ENCODE measurements at regions not wholly inside any gene's neighbourhood (a gene's known extent, or its start where the extent isn't known, plus 50 kb on each side); places are given as distances from the start of the nearest gene placed in this dataset.

DNA sequence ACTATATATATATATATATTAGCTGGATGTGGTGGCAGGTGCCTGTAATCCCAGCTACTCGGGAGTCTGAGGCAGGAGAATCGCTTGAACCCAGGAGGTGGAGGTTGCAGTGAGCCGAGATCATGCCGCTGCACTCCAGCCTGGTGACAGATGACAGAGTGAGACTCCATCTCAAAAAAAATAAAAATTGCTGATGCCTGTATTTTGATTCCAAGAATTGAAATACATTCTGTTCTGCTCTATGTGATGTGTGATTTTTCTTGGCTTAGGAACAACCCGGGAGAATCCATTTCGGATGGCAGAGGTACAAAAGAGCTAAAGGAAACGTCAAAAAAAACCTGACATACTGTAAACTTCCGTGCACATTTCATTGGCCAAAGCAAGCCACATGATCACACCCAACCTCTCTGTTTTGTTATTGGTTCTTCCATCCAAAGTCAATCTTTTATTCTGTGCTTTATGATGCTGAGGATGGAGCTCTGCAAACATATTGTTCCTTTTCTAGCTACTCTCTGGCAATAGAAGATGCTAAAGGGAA, 478.1 kb upstream of the MAP2 start:
- Histone ChIP-seq H3K4me2 (ENCODE audit: low read depth, low read length, poor library complexity, severe bottlenecking) (no peak overlapping the region), H3K9ac (ENCODE audit: low read depth, low read length, poor library complexity, severe bottlenecking) (no peak overlapping the region), H4K20me1 (ENCODE audit: insufficient read depth, low read length, poor library complexity, severe bottlenecking) (no peaks in the 10 kb centered on the region), H3K9me2 (replicated peaks; ENCODE audit: low read depth, low read length) (no peaks in the 10 kb centered on the region), H2AFZ (ENCODE audit: low read length) (no peak overlapping the region), H3K27me3 (ENCODE audit: insufficient read depth, low read length, poor library complexity, severe bottlenecking) (no peaks in the 10 kb centered on the region), H3K4me1 (ENCODE audit: insufficient read depth, low read length, poor library complexity, severe bottlenecking) (no peaks in the 10 kb centered on the region), H3K9me3 (ENCODE audit: insufficient read depth, low read depth, low read length) (no peaks in the 10 kb centered on the region), H3K79me2 (ENCODE audit: insufficient read depth, low read length) (no peaks in the 10 kb centered on the region), H3K4me3 (ENCODE audit: low read length, poor library complexity, severe bottlenecking) (no peak overlapping the region), H3K36me3 (ENCODE audit: insufficient read depth, low read length) (no peaks in the 10 kb centered on the region), H3F3A (ENCODE audit: low read depth) (no peaks in the 10 kb centered on the region)
- TF ChIP-seq, protein P1, sequence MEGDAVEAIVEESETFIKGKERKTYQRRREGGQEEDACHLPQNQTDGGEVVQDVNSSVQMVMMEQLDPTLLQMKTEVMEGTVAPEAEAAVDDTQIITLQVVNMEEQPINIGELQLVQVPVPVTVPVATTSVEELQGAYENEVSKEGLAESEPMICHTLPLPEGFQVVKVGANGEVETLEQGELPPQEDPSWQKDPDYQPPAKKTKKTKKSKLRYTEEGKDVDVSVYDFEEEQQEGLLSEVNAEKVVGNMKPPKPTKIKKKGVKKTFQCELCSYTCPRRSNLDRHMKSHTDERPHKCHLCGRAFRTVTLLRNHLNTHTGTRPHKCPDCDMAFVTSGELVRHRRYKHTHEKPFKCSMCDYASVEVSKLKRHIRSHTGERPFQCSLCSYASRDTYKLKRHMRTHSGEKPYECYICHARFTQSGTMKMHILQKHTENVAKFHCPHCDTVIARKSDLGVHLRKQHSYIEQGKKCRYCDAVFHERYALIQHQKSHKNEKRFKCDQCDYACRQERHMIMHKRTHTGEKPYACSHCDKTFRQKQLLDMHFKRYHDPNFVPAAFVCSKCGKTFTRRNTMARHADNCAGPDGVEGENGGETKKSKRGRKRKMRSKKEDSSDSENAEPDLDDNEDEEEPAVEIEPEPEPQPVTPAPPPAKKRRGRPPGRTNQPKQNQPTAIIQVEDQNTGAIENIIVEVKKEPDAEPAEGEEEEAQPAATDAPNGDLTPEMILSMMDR (conservative IDR thresholded peaks at IDR 0.05; ENCODE audit: low read length): no peak
- TF ChIP-seq EZH2phosphoT487 (IDR thresholded peaks at IDR 0.05; ENCODE audit: borderline replicate concordance): no peak

DNA sequence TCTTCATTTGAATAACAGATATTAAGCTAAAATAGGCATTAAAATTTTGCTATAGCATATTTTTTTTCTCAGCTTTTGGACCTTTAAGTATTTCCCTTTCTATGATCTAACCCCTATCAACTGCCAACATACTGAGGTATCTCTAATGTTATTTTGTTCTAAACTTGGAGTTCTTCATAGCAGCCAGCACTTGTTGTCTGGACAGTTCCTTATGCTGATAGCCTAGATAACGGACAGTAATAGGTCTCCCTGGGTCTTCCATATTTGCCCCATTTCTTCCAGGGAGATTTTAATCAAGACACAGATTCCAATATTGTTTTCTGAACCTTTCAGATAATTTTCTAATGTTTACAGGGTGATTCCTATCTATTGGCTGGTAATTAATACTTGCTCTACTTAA, 475.8 kb upstream of the MAP2 start:
- H3K9ac ChIP-seq (ENCODE audit: low read depth, low read length, poor library complexity, severe bottlenecking): no peak overlapping the region
- H3K9me3 ChIP-seq (ENCODE audit: insufficient read depth, low read depth, low read length): no peaks in the 10 kb centered on the region
- no peaks in the 10 kb centered on the region for H3F3A ChIP-seq (ENCODE audit: low read depth)
- no peak overlapping the region for H3K4me3 ChIP-seq (ENCODE audit: low read length, poor library complexity, severe bottlenecking)
- H3K79me2 ChIP-seq (ENCODE audit: insufficient read depth, low read length): no peaks in the 10 kb centered on the region
- no peaks in the 10 kb centered on the region for H3K36me3 ChIP-seq (ENCODE audit: insufficient read depth, low read length)
- no peaks in the 10 kb centered on the region for H3K9me2 ChIP-seq (replicated peaks; ENCODE audit: low read depth, low read length)
- TF ChIP-seq EZH2phosphoT487 (IDR thresholded peaks at IDR 0.05; ENCODE audit: borderline replicate concordance): no peak
- TF ChIP-seq, protein P1 (conservative IDR thresholded peaks at IDR 0.05; ENCODE audit: low read length): no peak
- H3K4me1 ChIP-seq (ENCODE audit: insufficient read depth, low read length, poor library complexity, severe bottlenecking): no peaks in the 10 kb centered on the region
- H3K27me3 ChIP-seq (ENCODE audit: insufficient read depth, low read length, poor library complexity, severe bottlenecking): no peaks in the 10 kb centered on the region
- no peak overlapping the region for H3K4me2 ChIP-seq (ENCODE audit: low read depth, low read length, poor library complexity, severe bottlenecking)
- H4K20me1 ChIP-seq (ENCODE audit: insufficient read depth, low read length, poor library complexity, severe bottlenecking): no peaks in the 10 kb centered on the region
- no peak overlapping the region for H2AFZ ChIP-seq (ENCODE audit: low read length)

DNA sequence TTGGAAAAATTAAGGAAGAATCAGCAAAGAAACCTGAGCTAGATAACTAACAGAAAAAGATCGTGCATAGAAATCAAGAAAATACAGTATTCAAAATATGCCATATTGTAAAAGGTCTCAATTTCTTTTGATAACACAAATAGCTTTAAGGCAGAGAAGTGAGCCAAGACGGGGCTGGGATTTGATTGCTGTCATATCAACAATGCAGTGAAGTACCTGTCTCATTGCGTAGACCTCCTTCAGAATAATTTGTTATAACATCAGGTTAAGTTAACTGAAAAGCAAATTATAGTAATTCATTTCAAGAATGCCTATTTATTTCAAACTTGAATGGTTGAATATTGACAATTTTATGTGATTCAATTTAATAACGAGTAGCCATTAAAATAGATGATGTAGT, 453.8 kb upstream of the MAP2 start:
- H3K4me2 ChIP-seq (ENCODE audit: low read depth, low read length, poor library complexity, severe bottlenecking): no peak overlapping the region
- no peaks in the 10 kb centered on the region for H3K9me2 ChIP-seq (replicated peaks; ENCODE audit: low read depth, low read length)
- no peaks in the 10 kb centered on the region for H3K79me2 ChIP-seq (ENCODE audit: insufficient read depth, low read length)
- no peaks in the 10 kb centered on the region for H3K9me3 ChIP-seq (ENCODE audit: insufficient read depth, low read depth, low read length)
- H3K9ac ChIP-seq (ENCODE audit: low read depth, low read length, poor library complexity, severe bottlenecking): no peak overlapping the region
- no peaks in the 10 kb centered on the region for H3F3A ChIP-seq (ENCODE audit: low read depth)
- H3K4me3 ChIP-seq (ENCODE audit: low read length, poor library complexity, severe bottlenecking): no peak overlapping the region
- no peak for TF ChIP-seq EZH2phosphoT487 (IDR thresholded peaks at IDR 0.05; ENCODE audit: borderline replicate concordance)
- TF ChIP-seq, protein P1 (conservative IDR thresholded peaks at IDR 0.05; ENCODE audit: low read length): no peak
- no peaks in the 10 kb centered on the region for H4K20me1 ChIP-seq (ENCODE audit: insufficient read depth, low read length, poor library complexity, severe bottlenecking)
- H3K36me3 ChIP-seq (ENCODE audit: insufficient read depth, low read length): no peaks in the 10 kb centered on the region
- no peaks in the 10 kb centered on the region for H3K27me3 ChIP-seq (ENCODE audit: insufficient read depth, low read length, poor library complexity, severe bottlenecking)
- no peak overlapping the region for H2AFZ ChIP-seq (ENCODE audit: low read length)
- no peaks in the 10 kb centered on the region for H3K4me1 ChIP-seq (ENCODE audit: insufficient read depth, low read length, poor library complexity, severe bottlenecking)

All from Loucy (cell line).